OCI-LY1 (cell line): ENCODE measurements at regions not wholly inside any gene's neighbourhood (a gene's known extent, or its start where the extent isn't known, plus 50 kb on each side); places are given as distances from the start of the nearest gene placed in this dataset.

ENCODE experiments used
- H2AFZ ChIP-seq: fragments of 200-600 bp; sonication (generic), shearing (Covaris generic); 2 replicates; pipeline ENCODE4 v1.6.0; 2014; ENCODE audit warnings: antibody characterized with exemption, mild to moderate bottlenecking, low read length
- H3F3A ChIP-seq: fragments of 200-600 bp; sonication (generic), shearing (Covaris generic); 2 replicates; pipeline ENCODE4 v1.6.0; 2014; ENCODE audit warnings: mild to moderate bottlenecking, antibody characterized with exemption, low read length, moderate library complexity; ENCODE audit not compliant: insufficient read depth
- H3K27ac ChIP-seq: fragments of 200-600 bp; sonication (generic); 2 replicates; pipeline ENCODE4 v1.5.1; 2014; ENCODE audit warnings: low read length, mixed run types, mild to moderate bottlenecking, low read depth; ENCODE audit not compliant: poor library complexity, severe bottlenecking
- H3K27me3 ChIP-seq: fragments of 200-600 bp; sonication (generic); 2 replicates; pipeline ENCODE4 v1.6.0; 2014; ENCODE audit warnings: antibody characterized with exemption, mild to moderate bottlenecking, low read length, moderate library complexity; ENCODE audit not compliant: insufficient read depth
- H3K36me3 ChIP-seq: fragments of 200-600 bp; sonication (generic); 2 replicates; pipeline ENCODE4 v1.6.1; 2014; ENCODE audit warnings: mild to moderate bottlenecking, antibody characterized with exemption, low read length, moderate library complexity, mixed read lengths; ENCODE audit not compliant: insufficient read depth
- H3K4me1 ChIP-seq: fragments of 200-600 bp; sonication (generic); 2 replicates; pipeline ENCODE4 v1.5.1; 2014; ENCODE audit warnings: mild to moderate bottlenecking, low read length, moderate library complexity; ENCODE audit not compliant: insufficient read depth, severe bottlenecking
- H3K4me2 ChIP-seq: fragments of 200-600 bp; sonication (generic), shearing (Covaris generic); 2 replicates; pipeline ENCODE4 v1.6.1; 2014; ENCODE audit warnings: low read length
- H3K4me3 ChIP-seq: fragments of 200-600 bp; sonication (generic); 2 replicates; pipeline ENCODE4 v1.5.1; 2014; ENCODE audit warnings: low read length, low read depth, mild to moderate bottlenecking, mixed read lengths; ENCODE audit not compliant: poor library complexity, severe bottlenecking
- H3K79me2 ChIP-seq: fragments of 200-600 bp; shearing (Covaris generic); 2 replicates; pipeline ENCODE4 v1.6.1; 2016; ENCODE audit warnings: mixed run types, low read length, mixed read lengths; ENCODE audit not compliant: insufficient read depth
- H3K9ac ChIP-seq: fragments of 200-600 bp; sonication (generic), shearing (Covaris generic); 2 replicates; pipeline ENCODE4 v1.6.1; 2014; ENCODE audit warnings: mild to moderate bottlenecking, low read length, mixed read lengths
- H3K9me2 ChIP-seq: fragments of 200-600 bp; sonication (generic), shearing (Covaris generic); 2 replicates; pipeline ENCODE4 v1.6.1; 2014; ENCODE audit warnings: low read depth, mild to moderate bottlenecking, low read length, mixed read lengths
- H3K9me3 ChIP-seq: fragments of 200-600 bp; shearing (Covaris generic); 2 replicates; pipeline ENCODE4 v1.6.1; 2014; ENCODE audit warnings: low read length, mixed read lengths
- H4K20me1 ChIP-seq: fragments of 200-600 bp; sonication (generic), shearing (Covaris generic); 2 replicates; pipeline ENCODE4 v1.6.0; 2016; ENCODE audit warnings: mild to moderate bottlenecking, low read length; ENCODE audit not compliant: insufficient read depth
- EZH2 ChIP-seq: fragments of 200-600 bp; sonication (generic), shearing (Covaris generic); IDR thresholded peaks from 2 replicates; pipeline ENCODE4 v1.8.0; 2017; ENCODE audit warnings: borderline replicate concordance, mixed run types, mild to moderate bottlenecking, antibody characterized with exemption, low read length, moderate library complexity, mixed read lengths
- TF ChIP-seq, protein P1 (sequence below): fragments of 200-600 bp; sonication (generic), shearing (Covaris generic); IDR thresholded peaks from 2 replicates; pipeline ENCODE4 v1.5.1; 2017; ENCODE audit warnings: mild to moderate bottlenecking, antibody characterized with exemption, low read length, moderate library complexity, mixed read lengths

DNA sequence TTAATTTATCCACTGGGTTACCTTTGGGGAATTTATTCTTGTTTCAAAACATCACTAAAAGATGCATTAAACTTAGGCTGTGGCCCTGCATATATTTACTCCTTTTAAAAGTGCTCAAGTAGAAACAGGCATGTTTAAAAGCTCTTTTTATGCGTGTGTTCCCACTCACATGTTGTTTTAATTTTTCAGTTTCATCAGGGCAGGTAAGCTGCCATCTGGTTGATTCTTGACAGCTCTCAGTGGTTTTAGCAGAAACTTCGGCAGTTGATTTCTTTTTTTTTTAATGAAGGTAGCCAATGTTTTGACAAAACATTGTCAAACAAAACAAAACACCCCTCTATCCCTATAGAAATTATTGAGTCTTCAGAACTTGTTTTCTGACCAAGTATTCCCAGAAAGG, 89.6 kb upstream of the LGR5 start:
- no peak overlapping the region for H3K4me2 ChIP-seq
- H2AFZ ChIP-seq, result no peak overlapping the region
- H3K9ac ChIP-seq, result no peak overlapping the region
- no peaks in the 10 kb centered on the region for H3K79me2 ChIP-seq
- TF ChIP-seq EZH2, result no peak
- TF ChIP-seq, protein P1, sequence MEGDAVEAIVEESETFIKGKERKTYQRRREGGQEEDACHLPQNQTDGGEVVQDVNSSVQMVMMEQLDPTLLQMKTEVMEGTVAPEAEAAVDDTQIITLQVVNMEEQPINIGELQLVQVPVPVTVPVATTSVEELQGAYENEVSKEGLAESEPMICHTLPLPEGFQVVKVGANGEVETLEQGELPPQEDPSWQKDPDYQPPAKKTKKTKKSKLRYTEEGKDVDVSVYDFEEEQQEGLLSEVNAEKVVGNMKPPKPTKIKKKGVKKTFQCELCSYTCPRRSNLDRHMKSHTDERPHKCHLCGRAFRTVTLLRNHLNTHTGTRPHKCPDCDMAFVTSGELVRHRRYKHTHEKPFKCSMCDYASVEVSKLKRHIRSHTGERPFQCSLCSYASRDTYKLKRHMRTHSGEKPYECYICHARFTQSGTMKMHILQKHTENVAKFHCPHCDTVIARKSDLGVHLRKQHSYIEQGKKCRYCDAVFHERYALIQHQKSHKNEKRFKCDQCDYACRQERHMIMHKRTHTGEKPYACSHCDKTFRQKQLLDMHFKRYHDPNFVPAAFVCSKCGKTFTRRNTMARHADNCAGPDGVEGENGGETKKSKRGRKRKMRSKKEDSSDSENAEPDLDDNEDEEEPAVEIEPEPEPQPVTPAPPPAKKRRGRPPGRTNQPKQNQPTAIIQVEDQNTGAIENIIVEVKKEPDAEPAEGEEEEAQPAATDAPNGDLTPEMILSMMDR, result no peak
- no peak overlapping the region for H3K27ac ChIP-seq
- no peak overlapping the region for H3K4me3 ChIP-seq
- no peaks in the 10 kb centered on the region for H3K27me3 ChIP-seq
- no peaks in the 10 kb centered on the region for H4K20me1 ChIP-seq
- no peaks in the 10 kb centered on the region for H3K9me2 ChIP-seq
- no peaks in the 10 kb centered on the region for H3K36me3 ChIP-seq
- H3F3A ChIP-seq, result no peaks in the 10 kb centered on the region
- H3K9me3 ChIP-seq, result no peaks in the 10 kb centered on the region
- H3K4me1 ChIP-seq, result no peaks in the 10 kb centered on the region

DNA sequence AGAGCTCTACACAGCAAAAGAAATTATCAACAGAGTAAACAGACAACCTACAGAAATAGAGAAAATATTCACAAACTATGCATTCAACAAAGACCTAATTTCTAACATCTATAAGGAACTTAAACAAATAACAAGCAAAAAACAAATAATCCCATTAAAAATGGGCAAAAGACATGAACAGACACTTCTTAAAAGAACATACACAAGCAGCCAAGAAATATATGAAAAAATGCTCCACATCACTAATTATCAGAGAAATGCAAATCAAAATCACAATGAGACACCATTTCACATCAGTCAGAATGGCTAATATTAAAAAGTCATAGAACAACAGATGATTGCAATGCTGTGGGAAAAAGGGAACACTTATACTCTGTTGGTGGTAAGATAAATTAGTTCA, 100.7 kb upstream of the LGR5 start:
- H2AFZ ChIP-seq, result no peak overlapping the region
- no peaks in the 10 kb centered on the region for H3K27me3 ChIP-seq
- no peaks in the 10 kb centered on the region for H4K20me1 ChIP-seq
- H3K9ac ChIP-seq, result no peak overlapping the region
- no peaks in the 10 kb centered on the region for H3K9me3 ChIP-seq
- no peaks in the 10 kb centered on the region for H3K79me2 ChIP-seq
- no peak overlapping the region for H3K4me3 ChIP-seq
- H3K4me2 ChIP-seq, result no peak overlapping the region
- H3K27ac ChIP-seq, result no peak overlapping the region
- TF ChIP-seq, protein P1, result no peak
- TF ChIP-seq EZH2, result no peak
- H3K4me1 ChIP-seq, result no peaks in the 10 kb centered on the region
- H3F3A ChIP-seq, result no peaks in the 10 kb centered on the region
- no peaks in the 10 kb centered on the region for H3K36me3 ChIP-seq
- no peaks in the 10 kb centered on the region for H3K9me2 ChIP-seq

- Histone ChIP-seq H3K9me2 (no peaks in the 10 kb centered on the region), H3K27ac (no peak overlapping the region), H2AFZ (no peak overlapping the region), H3K9ac (no peak overlapping the region), H3K4me1 (no peaks in the 10 kb centered on the region), H3K4me2 (no peak overlapping the region), H3K9me3 (no peaks in the 10 kb centered on the region), H3K4me3 (no peak overlapping the region), H4K20me1 (no peaks in the 10 kb centered on the region), H3K79me2 (no peaks in the 10 kb centered on the region), H3K27me3 (no peaks in the 10 kb centered on the region), H3F3A (no peaks in the 10 kb centered on the region), H3K36me3 (no peaks in the 10 kb centered on the region)
- TF ChIP-seq, protein P1, result no peak
- TF ChIP-seq EZH2, result no peak
Observed at GRCh38 chr12:71335963-71336257, 103.7 kb upstream of the LGR5 start.
